ENCODE measurements at regions not wholly inside any gene's neighbourhood (a gene's known extent, or its start where the extent isn't known, plus 50 kb on each side); places are given as distances from the start of the nearest gene placed in this dataset.
"Not testable (repeated sequence)": the region's sequence is repeated elsewhere in the genome, so short reads cannot be mapped to it uniquely, and the experiment has no call there.

- DNase-seq (ENCODE audit: extremely low read depth, low read depth, low spot score) = no peak
Observed at GRCh38 chr5:60448600-60448999, 251.4 kb downstream of the DEPDC1B start.

- DNase-seq (ENCODE audit: extremely low read depth, low read depth, low spot score) = no peak
Observed at GRCh38 chr5:60447488-60447920, 252.5 kb downstream of the DEPDC1B start.

GRCh38 chr5:60446917-60447316, 253.0 kb downstream of the DEPDC1B start:
- DNase-seq (ENCODE audit: extremely low read depth, low read depth, low spot score) = no peak

GRCh38 chr5:60445921-60446320, 254.0 kb downstream of the DEPDC1B start:
- DNase-seq (ENCODE audit: extremely low read depth, low read depth, low spot score) = no peak

- DNase-seq (ENCODE audit: extremely low read depth, low read depth, low spot score) = no peak
Observed at GRCh38 chr5:60445427-60445826, 254.5 kb downstream of the DEPDC1B start.

- DNase-seq (ENCODE audit: extremely low read depth, low read depth, low spot score) = no peak
Observed at GRCh38 chr5:60444661-60445360, 255.2 kb downstream of the DEPDC1B start.

GRCh38 chr5:60439552-60439951, 260.4 kb downstream of the DEPDC1B start:
- DNase-seq (ENCODE audit: extremely low read depth, low read depth, low spot score) = no peak

GRCh38 chr5:60437308-60437707, 262.7 kb downstream of the DEPDC1B start:
- no peak for DNase-seq (ENCODE audit: extremely low read depth, low read depth, low spot score)

GRCh38 chr5:60436518-60436917, 263.4 kb downstream of the DEPDC1B start:
- no peak for DNase-seq (ENCODE audit: extremely low read depth, low read depth, low spot score)

- no peak for DNase-seq (ENCODE audit: extremely low read depth, low read depth, low spot score)
Observed at GRCh38 chr5:60435808-60436207, 264.2 kb downstream of the DEPDC1B start.

- not testable (repeated sequence) for DNase-seq (ENCODE audit: extremely low read depth, low read depth, low spot score)
Observed at GRCh38 chr5:60426189-60426588, 273.8 kb downstream of the DEPDC1B start.

GRCh38 chr5:60420773-60421172, 279.2 kb downstream of the DEPDC1B start:
- not testable (repeated sequence) for DNase-seq (ENCODE audit: extremely low read depth, low read depth, low spot score)

- no peak for DNase-seq (ENCODE audit: extremely low read depth, low read depth, low spot score)
Observed at GRCh38 chr5:60417500-60418181, 282.3 kb downstream of the DEPDC1B start.

- DNase-seq (ENCODE audit: extremely low read depth, low read depth, low spot score) = no peak
Observed at GRCh38 chr5:60415443-60415842, 284.5 kb downstream of the DEPDC1B start.

GRCh38 chr5:60410427-60410826, 289.5 kb downstream of the DEPDC1B start:
- no peak for DNase-seq (ENCODE audit: extremely low read depth, low read depth, low spot score)

- no peak for DNase-seq (ENCODE audit: extremely low read depth, low read depth, low spot score)
Observed at GRCh38 chr5:60404171-60404570, 295.8 kb downstream of the DEPDC1B start.

GRCh38 chr5:60403343-60404006, 296.5 kb downstream of the DEPDC1B start:
- no peak for DNase-seq (ENCODE audit: extremely low read depth, low read depth, low spot score)

- DNase-seq (ENCODE audit: extremely low read depth, low read depth, low spot score) = no peak
Observed at GRCh38 chr5:60402161-60402785, 297.7 kb downstream of the DEPDC1B start.

- DNase-seq (ENCODE audit: extremely low read depth, low read depth, low spot score) = no peak
Observed at GRCh38 chr5:60401526-60401925, 298.4 kb downstream of the DEPDC1B start.

- DNase-seq (ENCODE audit: extremely low read depth, low read depth, low spot score) = no peak
Observed at GRCh38 chr5:60399507-60399906, 300.5 kb downstream of the DEPDC1B start.

- DNase-seq (ENCODE audit: extremely low read depth, low read depth, low spot score) = no peak
Observed at GRCh38 chr5:60395712-60396329, 304.1 kb downstream of the DEPDC1B start.
